HTR-8/SVneo (cell line): ENCODE measurements at regions not wholly inside any gene's neighbourhood (a gene's known extent, or its start where the extent isn't known, plus 50 kb on each side); places are given as distances from the start of the nearest gene placed in this dataset.

Source experiments
- DNase-seq: peaks from one replicate; pipeline ENCODE4 v3.0.0; 2011; ENCODE audit warnings: low spot score, mixed read lengths; ENCODE audit not compliant: insufficient read length
- FAIRE-seq: peaks from 2 replicates; lab custom pipeline; 2011; peaks lifted over from hg19 to GRCh38; lab: Jason Lieb, UNC

GRCh38 chr13:74005320-74006157 is 128.7 kb downstream of the KLF12 start:
- DNase-seq (no peak), FAIRE-seq (no peak)

GRCh38 chr13:74004109-74004508 is 130.1 kb downstream of the KLF12 start:
- FAIRE-seq = no peak
- no peak for DNase-seq

GRCh38 chr13:74003374-74003773 is 130.8 kb downstream of the KLF12 start:
- FAIRE-seq (no peak), DNase-seq (no peak)

GRCh38 chr13:74000876-74001275 is 133.3 kb downstream of the KLF12 start:
- DNase-seq (no peak), FAIRE-seq (no peak)

DNA sequence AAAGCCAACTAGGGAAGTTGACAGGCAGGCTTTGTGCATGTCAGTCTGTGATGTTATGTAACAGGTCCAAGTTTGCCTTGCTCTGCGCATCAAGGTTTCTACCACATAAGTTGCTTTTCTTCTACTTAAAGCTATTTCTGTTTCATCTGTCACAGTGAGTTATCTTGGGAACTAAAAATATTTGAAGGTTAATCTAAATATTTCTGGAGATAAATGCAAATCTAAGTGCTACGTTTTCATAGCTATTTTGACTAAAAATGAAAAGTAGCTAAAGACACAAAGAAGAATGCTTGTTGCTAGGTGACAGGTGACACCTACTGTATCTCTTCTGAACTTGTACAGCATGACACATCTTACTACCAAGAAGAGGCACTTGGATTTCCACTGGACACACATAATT is 135.6 kb downstream of the KLF12 start:
- no peak for FAIRE-seq
- no peak for DNase-seq

DNA sequence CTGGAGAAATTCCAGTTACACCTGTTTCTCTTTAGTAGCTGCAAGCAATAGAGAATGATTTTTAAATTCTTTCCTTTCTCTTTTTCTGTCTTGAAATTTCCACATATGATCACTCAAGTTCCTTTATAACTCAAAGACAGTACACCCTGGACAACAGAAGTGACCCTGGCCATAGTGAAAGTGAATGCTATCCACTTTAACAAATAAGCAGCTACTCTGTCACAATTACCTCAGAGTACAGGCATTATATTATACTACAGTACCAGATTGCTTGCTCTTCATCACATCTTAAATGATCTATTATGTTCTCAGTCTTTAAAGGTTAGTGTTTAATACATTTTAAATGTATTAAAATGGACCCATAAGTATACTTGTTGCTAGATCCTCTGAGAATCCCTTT is 136.2 kb downstream of the KLF12 start:
- DNase-seq = no peak
- FAIRE-seq = no peak

- FAIRE-seq = no peak
- no peak for DNase-seq
Measured at GRCh38 chr13:73996569-73996968, 137.6 kb downstream of the KLF12 start.

- no peak for FAIRE-seq
Measured at GRCh38 chr13:73995736-73996135, 138.5 kb downstream of the KLF12 start.

DNA sequence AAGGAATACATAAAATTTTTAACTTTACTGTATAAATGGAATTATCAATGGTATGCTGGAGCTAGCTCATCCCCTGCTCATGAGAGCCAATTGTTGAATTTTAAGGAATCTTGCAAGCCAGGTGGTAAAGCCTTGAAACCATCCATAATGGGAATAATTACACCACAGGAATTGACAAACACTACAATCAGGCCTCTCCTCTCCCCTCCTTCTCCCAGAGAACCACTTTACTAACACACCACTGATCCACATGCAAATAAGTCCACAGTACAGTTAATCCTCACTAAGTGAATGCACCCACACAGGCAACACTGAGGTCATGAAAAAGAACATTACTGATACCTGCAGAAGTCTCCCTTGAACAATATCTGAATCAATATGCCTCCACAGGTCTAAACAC is 140.5 kb downstream of the KLF12 start:
- no peak for FAIRE-seq
- no peak for DNase-seq

More at GRCh38 chr13:73995736-73996135, 138.5 kb downstream of the KLF12 start:
- no peak for DNase-seq

GRCh38 chr13:73991884-73992283 is 142.3 kb downstream of the KLF12 start:
- DNase-seq = no peak
- FAIRE-seq = no peak

DNA sequence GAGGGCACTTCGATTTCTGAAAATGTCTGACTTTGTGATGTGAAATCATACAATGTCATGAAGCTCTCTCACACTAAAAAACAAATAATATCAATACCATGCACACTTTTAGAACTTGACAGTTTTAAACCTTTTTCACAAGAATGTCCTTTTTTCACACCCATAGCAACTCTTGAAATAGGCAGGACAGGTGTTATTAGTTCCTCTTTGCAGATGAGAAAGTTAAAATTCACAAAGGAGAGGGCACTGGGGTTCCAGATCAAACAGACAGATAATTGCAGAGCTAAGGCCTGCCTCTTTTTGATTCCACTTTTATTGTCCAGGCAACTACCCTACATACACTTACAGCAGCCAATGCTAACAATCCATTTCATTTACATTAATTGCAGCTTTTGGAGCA is 142.8 kb downstream of the KLF12 start:
- FAIRE-seq (no peak), DNase-seq (no peak)

DNA sequence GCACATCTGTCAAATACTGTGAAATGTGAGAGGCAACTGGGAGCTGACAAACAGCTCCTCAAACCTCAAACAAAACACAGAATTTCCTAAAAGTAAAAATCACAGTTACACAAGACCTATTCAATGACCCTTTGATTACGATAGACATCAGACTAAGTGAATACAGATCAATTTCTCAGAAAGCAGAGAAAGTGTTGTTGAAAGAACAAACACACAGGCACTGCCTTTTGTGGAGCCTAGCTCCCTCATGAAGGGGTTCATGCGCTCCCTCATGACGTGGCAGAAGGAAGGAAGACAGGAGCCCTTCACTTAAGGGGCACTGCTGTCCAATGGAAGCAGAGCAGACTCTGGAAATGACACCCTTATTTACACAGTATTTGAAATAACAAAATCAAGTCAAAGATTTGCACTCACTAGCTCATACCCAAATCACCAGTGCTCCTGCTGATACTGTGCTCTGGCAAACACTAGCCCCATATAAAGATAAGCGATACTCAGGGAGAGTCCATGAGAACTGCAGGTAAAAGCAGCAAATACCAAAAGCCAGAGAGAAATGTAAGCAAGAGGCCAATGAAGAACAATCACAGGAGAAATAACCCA is 144.9 kb downstream of the KLF12 start:
- FAIRE-seq = no peak
- no peak for DNase-seq

DNA sequence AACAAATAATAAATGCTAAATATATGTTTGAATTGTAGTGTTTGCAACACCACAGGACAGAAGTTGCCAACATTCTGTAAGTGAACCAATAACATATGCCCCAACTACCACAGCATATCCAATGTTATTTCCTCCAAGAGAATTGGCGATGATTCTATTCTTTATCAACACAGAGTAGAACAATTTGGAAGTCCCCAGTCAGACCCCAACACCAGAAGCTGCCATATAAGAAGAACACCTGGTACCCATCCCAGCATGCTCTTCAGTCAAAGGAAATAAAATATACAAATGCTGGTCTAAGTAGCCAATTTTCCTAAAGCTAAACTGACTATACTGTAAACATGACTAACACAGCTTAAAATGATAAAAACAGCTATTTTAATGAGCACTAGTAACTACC is 145.7 kb downstream of the KLF12 start:
- DNase-seq (no peak), FAIRE-seq (no peak)

DNA sequence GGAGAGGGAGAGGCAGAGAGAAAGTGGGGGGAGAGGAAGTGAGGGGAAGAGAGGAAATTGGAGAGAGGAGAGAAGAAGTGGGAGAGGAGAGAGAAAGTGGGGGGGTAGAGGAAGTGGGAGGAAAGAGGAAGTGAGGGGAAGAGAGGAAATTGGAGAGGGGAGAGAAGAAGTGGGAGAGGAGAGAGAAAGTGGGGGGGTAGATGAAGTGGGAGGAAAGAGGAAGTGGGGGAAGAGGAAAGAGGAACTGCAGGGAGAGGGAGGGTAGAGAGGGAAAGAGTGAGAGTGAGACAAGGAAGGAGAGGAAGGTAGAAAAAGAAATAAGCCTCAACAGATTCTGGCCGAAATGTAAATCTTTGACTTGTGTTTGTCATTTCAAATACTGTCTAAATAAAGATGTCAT is 146.6 kb downstream of the KLF12 start:
- no peak for DNase-seq
- no peak for FAIRE-seq

GRCh38 chr13:73985783-73986182 is 148.4 kb downstream of the KLF12 start:
- DNase-seq = no peak
- no peak for FAIRE-seq

GRCh38 chr13:73984949-73985691 is 149.1 kb downstream of the KLF12 start:
- DNase-seq (no peak), FAIRE-seq (no peak)

- DNase-seq (no peak), FAIRE-seq (no peak)
Measured at GRCh38 chr13:73984201-73984600, 150.0 kb downstream of the KLF12 start.

DNA sequence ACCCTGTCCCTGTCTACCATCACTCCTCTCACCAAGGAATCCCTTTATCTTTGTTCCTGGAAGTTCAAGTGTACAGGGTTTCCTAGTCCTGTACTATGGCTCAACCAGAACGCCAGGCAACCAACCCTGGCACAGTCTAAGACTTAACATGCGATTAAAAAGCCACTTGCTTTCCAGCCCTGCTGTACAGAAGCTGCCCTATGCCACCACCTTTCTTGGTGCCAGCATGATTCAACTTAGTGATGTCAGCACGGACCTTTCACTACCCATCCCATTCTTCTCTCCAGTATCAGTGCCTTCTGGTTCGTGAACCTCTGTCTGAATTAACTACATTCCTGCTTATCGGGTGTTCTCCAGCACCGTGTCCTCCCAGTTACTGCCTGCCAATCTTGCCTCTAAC is 151.1 kb downstream of the KLF12 start:
- DNase-seq (no peak), FAIRE-seq (no peak)

DNA sequence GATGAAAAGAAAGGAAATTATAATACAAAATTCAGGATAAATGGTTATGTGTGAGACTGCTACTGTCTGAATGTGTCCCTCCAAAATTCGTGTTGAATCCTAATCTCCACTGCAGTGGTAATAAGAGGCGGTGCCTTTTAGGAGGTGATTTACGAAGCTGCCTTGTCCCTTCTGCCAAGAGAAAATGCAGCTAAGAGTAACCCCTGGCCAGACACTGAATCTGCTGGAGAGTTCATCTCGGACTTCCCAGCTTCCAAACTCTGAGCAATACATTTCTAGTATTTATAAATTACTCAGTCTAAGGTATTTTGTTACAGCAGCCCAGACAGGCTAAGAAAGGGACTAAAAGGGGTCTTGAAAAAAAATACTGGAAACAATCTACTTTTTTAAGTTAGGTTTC is 152.6 kb downstream of the KLF12 start:
- no peak for DNase-seq
- no peak for FAIRE-seq

DNA sequence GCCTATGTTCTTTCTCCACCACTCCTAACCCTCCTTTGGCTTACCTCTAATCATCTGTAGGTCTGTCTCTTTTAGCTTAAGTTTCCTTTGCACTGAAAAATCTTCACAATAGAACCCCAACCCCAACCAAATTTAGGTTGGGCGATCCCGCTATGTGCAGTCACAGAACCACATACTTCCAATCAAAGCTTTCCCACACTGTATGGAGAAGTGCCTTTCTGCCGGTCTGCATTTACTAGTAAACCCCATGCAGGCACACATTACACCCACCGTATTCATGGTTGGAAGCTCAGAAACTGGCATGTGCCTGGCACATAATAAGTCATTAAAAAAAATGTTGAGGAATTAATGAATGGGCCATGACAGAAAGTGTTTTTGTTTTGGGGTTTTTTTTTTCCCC is 158.4 kb downstream of the KLF12 start:
- DNase-seq (no peak), FAIRE-seq (no peak)

- no peak for FAIRE-seq
- no peak for DNase-seq
Measured at GRCh38 chr13:73974051-73974450, 160.2 kb downstream of the KLF12 start.
